ENCODE measurements at regions not wholly inside any gene's neighbourhood (a gene's known extent, or its start where the extent isn't known, plus 50 kb on each side); places are given as distances from the start of the nearest gene placed in this dataset.

DNA sequence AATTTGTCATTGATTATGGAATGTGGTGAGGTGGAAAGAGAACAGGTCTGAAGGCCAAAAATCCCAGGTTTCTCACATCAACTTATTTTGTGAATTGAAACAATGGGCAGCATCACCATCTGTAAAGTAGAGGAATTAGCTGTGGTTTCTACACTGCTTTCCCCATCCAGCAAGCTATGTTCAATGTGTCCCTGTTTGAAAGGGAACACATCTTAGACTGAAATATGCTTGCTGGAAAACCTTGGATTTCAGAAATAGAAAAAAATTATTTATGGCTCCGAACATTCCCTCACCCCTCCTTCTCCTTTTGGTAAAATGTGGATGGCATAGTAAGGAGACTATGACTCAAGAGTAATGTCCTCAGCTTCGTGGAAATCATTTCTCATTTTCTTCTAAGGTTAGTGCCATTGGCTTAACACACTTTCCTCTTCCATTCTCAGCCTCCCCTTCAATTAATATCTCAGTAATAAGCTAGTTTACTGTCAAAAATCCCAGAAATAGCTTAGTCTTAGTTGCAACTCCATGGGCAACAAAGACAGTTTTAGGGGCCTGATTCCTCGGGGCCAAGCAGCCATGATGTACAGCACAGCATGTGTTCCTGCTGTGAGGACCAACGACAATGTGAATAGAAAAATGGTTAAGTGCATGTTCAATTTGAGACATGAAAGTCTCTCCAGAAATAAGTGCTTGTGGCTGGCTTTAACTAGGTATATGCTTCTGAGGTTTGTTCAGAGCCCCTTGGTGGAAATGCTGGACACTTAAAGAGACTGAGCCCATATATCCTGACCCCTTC lies 205.8 kb upstream of the SLC38A2 start:
- H3K9me2 ChIP-seq (ENCODE audit: insufficient read depth), result no peaks in the 10 kb centered on the region
- CTCF ChIA-PET, result no interaction called here
- H3K27me3 ChIP-seq (ENCODE audit: insufficient read depth, low read length), result no peaks in the 10 kb centered on the region
- no peaks in the 10 kb centered on the region for H3K9me3 ChIP-seq (ENCODE audit: control insufficient read depth in 1 of 2, insufficient read depth in 1 of 2, low read depth in 1 of 2, low read length in 2 of 2)
- RAD21 ChIA-PET (ENCODE audit: low non-redundant PET in 1 of 2, low total read pairs in 2 of 2, uncharacterized antibody in 2 of 2, unreplicated experiment in 2 of 2), result no interaction called here
- TF ChIP-seq ZFX (IDR thresholded peaks at IDR 0.05) (no peak), CBX3 (IDR thresholded peaks at IDR 0.05; ENCODE audit: low read depth) (no peak), ELF1 (IDR thresholded peaks at IDR 0.05; ENCODE audit: borderline replicate concordance, low read depth) (no peak), CEBPB (IDR thresholded peaks at IDR 0.05; ENCODE audit: low read depth) (no peak), TCF7L2 (IDR thresholded peaks at IDR 0.05; ENCODE audit: borderline replicate concordance, extremely low read depth, insufficient read depth, insufficient read length) (no peak), RAD21 (IDR thresholded peaks at IDR 0.05; ENCODE audit: low read depth) (no peak)
- TF ChIP-seq, protein P1, sequence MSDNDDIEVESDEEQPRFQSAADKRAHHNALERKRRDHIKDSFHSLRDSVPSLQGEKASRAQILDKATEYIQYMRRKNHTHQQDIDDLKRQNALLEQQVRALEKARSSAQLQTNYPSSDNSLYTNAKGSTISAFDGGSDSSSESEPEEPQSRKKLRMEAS (IDR thresholded peaks at IDR 0.05), result no peak
- TF ChIP-seq, protein P2, sequence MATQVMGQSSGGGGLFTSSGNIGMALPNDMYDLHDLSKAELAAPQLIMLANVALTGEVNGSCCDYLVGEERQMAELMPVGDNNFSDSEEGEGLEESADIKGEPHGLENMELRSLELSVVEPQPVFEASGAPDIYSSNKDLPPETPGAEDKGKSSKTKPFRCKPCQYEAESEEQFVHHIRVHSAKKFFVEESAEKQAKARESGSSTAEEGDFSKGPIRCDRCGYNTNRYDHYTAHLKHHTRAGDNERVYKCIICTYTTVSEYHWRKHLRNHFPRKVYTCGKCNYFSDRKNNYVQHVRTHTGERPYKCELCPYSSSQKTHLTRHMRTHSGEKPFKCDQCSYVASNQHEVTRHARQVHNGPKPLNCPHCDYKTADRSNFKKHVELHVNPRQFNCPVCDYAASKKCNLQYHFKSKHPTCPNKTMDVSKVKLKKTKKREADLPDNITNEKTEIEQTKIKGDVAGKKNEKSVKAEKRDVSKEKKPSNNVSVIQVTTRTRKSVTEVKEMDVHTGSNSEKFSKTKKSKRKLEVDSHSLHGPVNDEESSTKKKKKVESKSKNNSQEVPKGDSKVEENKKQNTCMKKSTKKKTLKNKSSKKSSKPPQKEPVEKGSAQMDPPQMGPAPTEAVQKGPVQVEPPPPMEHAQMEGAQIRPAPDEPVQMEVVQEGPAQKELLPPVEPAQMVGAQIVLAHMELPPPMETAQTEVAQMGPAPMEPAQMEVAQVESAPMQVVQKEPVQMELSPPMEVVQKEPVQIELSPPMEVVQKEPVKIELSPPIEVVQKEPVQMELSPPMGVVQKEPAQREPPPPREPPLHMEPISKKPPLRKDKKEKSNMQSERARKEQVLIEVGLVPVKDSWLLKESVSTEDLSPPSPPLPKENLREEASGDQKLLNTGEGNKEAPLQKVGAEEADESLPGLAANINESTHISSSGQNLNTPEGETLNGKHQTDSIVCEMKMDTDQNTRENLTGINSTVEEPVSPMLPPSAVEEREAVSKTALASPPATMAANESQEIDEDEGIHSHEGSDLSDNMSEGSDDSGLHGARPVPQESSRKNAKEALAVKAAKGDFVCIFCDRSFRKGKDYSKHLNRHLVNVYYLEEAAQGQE (IDR thresholded peaks at IDR 0.05; ENCODE audit: low read depth), result no peak
- no TSS peak for BruUV-seq (replicated peaks)
- no peak overlapping the region for H3K4me3 ChIP-seq (replicated peaks in 1 of 2; ENCODE audit: low read depth in 1 of 2, low read length in 2 of 2)
- no peaks in the 10 kb centered on the region for H3K79me2 ChIP-seq (ENCODE audit: insufficient read depth, low read length)
- H3K4me1 ChIP-seq (ENCODE audit: control insufficient read depth in 1 of 2, insufficient read depth in 2 of 2, low read length in 2 of 2), result no peaks in the 10 kb centered on the region
- POLR2A ChIA-PET, result no interaction called here
- no peaks in the 10 kb centered on the region for H4K20me1 ChIP-seq (ENCODE audit: insufficient read depth)
- H3K9ac ChIP-seq (ENCODE audit: low read length), result no peak overlapping the region
- H3K4me2 ChIP-seq (ENCODE audit: low read length), result no peak overlapping the region
- H2AFZ ChIP-seq (ENCODE audit: low read depth, low read length, poor library complexity, severe bottlenecking), result no peak overlapping the region
- no peaks in the 10 kb centered on the region for H3K36me3 ChIP-seq (ENCODE audit: control insufficient read depth in 1 of 2, insufficient read depth in 2 of 2, low read length in 2 of 2)
- DNase-seq (ENCODE audit: low read depth, low spot score) (no peak), ATAC-seq (no peak)
- no peak overlapping the region for H3K27ac ChIP-seq (ENCODE audit: low read depth, low read length)
- intact Hi-C loops (cut with micrococcal nuclease), result no loop called here

All from HCT116 (cell line).